Right lobe of liver (tissue), 6 donors: ENCODE measurements at regions not wholly inside any gene's neighbourhood (a gene's known extent, or its start where the extent isn't known, plus 50 kb on each side); places are given as distances from the start of the nearest gene placed in this dataset.
A peak's percentile ranks its signal among the peaks of the same experiment; 100 is the strongest.

Experiments used
- ATAC-seq, 4 donors: fragments of 200-7000 bp; cut with Tn5 transposase; one replicate each; pipeline ENCODE4 v1.9.1; 2020; ENCODE audit warnings: mild to moderate bottlenecking in 4 of 4, moderate library complexity in 4 of 4
- DNase-seq, 3 donors: peaks; one replicate each; pipeline ENCODE4 v3.0.0-alpha.2; 2020
- H3K27ac ChIP-seq, 3 donors: fragments of 200-600 bp; one replicate each; pipeline ENCODE4 v1.8.0; 2022
- H3K27me3 ChIP-seq, 2 donors: fragments of 200-600 bp; one replicate each; pipeline ENCODE4 v1.8.0; 2022
- H3K36me3 ChIP-seq, 4 donors: fragments of 200-600 bp; sonication (generic) in 1 of 4; one replicate each; pipeline versions ENCODE4 v1.5.1 to v1.8.0; 2017 to 2022; ENCODE audit warnings: control low read depth in 1 of 4
- H3K4me1 ChIP-seq, 4 donors: fragments of 200-600 bp; sonication (generic) in 1 of 4; one replicate each; pipeline versions ENCODE4 v1.5.1 to v1.8.0; 2017 to 2022; ENCODE audit warnings: control low read depth in 1 of 4
- H3K4me3 ChIP-seq, 3 donors: fragments of 200-600 bp; one replicate each; pipeline ENCODE4 v1.8.0; 2022
- H3K9me3 ChIP-seq, 4 donors: fragments of 200-600 bp; sonication (generic) in 1 of 4; one replicate each; pipeline versions ENCODE4 v1.5.1 to v1.8.0; 2017 to 2022; ENCODE audit warnings: control low read depth in 1 of 4
- POLR2A ChIP-seq: fragments of 450-650 bp; IDR thresholded peaks from one replicate; pipeline ENCODE4 v1.6.1; 2017; ENCODE audit warnings: antibody characterized with exemption, mild to moderate bottlenecking
- WGBS: methylation state at CpG from one replicate; pipeline ENCODE4 v1.1.6; 2018; ENCODE audit warnings: low coverage, low lambda C conversion rate; ENCODE audit not compliant: insufficient coverage; ENCODE audit errors: missing lambda C conversion rate; 5-methylcytosine and 5-hydroxymethylcytosine counted together
- intact Hi-C, 2 donors: fragments of 100-400 bp; cut with DNase I; formaldehyde crosslinking; loops; one replicate each; pipeline versions ENCODE4 v1.11.2 to v1.14.1; 2022
- TF ChIP-seq, protein P1 (sequence below), 4 donors: fragments of 200-600 bp in 3 of 4; fragments of 450-650 bp in 1 of 4; IDR thresholded peaks; one replicate each; pipeline versions ENCODE4 v1.5.1 to v1.8.0; 2016 to 2022; ENCODE audit warnings: antibody characterized with exemption in 4 of 4, mild to moderate bottlenecking in 2 of 4
- donor health status: DM: no; HTN: yes; CAD: no.
- donor health status: DM: no; HTN: no; CAD: no.
- donor health status: DM: no; HTN: no; CAD: no.
- donor health status: DM: no; HTN: yes; CAD: no.
- donor health status: DM: no; HTN: yes; CAD: no.

DNA sequence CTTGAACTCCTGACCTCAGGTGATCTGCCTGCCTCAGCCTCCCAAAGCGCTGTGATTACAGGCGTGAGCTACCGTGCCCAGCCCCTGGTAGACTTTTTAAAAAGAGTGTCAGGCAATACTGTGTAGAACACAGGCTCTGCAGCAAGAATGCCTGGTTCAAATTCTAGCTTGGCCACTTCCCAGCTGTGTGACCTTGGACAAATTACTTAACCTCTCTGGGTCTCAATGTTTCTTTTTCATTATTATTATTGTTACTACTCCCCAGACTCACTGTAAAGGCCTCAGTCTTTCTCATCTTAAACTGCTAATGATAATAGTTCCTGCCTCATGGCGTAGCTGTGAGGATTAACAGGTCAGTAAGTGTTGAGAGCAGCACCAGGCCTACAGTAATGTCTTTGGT, 114.3 kb downstream of the LITAF start:
- DNase-seq (peak in 1 of 3 donors; percentile 0), ATAC-seq (no peak)
- Histone ChIP-seq H3K9me3 (no peaks in the 10 kb centered on the region), H3K27ac (no peak overlapping the region), H3K4me1 (no peaks in the 10 kb centered on the region), H3K4me3 (no peak overlapping the region), H3K36me3 (no peaks in the 10 kb centered on the region), H3K27me3 (no peaks in the 10 kb centered on the region)
- 92% methylated on average over 4 of the region's 4 CpGs for WGBS
- intact Hi-C loops: no loop called here
- TF ChIP-seq POLR2A: no peak

DNA sequence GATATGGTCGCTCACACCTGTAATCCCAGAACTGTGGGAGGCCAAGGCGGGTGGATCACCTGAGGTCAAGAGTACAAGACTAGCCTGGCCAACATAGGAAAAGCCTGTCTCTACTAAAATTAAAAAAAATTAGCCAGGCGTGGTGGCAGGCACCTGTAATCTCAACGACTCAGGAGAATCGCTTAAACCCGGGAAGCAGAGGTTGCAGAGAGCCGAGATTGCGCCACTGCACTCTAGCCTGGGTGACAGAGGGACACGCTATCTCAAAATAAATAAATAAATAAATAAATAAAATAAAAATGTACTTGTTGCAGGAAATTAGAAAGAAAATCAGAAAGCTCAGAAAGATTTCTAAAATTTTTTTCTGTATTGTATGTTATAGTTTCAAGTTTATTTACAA, 113.9 kb downstream of the LITAF start:
- ATAC-seq (no peak), DNase-seq (peak in 1 of 3 donors; percentile 11)
- WGBS: 49% methylated on average over 9 of the region's 9 CpGs
- TF ChIP-seq, protein P1, sequence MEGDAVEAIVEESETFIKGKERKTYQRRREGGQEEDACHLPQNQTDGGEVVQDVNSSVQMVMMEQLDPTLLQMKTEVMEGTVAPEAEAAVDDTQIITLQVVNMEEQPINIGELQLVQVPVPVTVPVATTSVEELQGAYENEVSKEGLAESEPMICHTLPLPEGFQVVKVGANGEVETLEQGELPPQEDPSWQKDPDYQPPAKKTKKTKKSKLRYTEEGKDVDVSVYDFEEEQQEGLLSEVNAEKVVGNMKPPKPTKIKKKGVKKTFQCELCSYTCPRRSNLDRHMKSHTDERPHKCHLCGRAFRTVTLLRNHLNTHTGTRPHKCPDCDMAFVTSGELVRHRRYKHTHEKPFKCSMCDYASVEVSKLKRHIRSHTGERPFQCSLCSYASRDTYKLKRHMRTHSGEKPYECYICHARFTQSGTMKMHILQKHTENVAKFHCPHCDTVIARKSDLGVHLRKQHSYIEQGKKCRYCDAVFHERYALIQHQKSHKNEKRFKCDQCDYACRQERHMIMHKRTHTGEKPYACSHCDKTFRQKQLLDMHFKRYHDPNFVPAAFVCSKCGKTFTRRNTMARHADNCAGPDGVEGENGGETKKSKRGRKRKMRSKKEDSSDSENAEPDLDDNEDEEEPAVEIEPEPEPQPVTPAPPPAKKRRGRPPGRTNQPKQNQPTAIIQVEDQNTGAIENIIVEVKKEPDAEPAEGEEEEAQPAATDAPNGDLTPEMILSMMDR (IDR thresholded peaks at IDR 0.05): no peak
- no peak for TF ChIP-seq POLR2A
- Histone ChIP-seq H3K4me1 (no peaks in the 10 kb centered on the region), H3K36me3 (no peaks in the 10 kb centered on the region), H3K4me3 (no peak overlapping the region), H3K9me3 (no peaks in the 10 kb centered on the region), H3K27me3 (no peaks in the 10 kb centered on the region), H3K27ac (no peak overlapping the region)
- intact Hi-C loops: no loop called here

DNA sequence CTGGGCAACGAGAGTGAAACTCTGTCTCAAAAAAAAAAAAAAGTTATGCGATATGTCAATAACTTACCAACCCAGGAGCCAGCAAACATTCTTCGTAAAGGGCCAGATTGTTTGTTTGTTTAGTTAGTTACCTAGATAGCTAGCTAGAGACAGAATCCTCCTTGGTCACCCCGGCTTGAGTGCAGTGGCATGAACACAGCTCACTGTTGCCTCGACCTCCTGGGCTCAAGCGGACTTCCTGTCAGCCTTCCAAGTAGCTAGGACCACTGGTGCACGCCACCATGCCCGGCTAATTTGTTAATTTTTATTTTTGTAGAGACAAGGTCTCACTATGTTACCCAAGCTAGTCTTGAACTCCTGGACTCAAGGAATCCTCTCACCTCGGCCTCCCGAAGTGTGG, 113.0 kb downstream of the LITAF start:
- H3K4me3 ChIP-seq: no peak overlapping the region
- no peak overlapping the region for H3K27ac ChIP-seq
- no peaks in the 10 kb centered on the region for H3K27me3 ChIP-seq
- ATAC-seq: no peak
- intact Hi-C loops: no loop called here
- DNase-seq: peak in 1 of 3 donors; percentile 8
- H3K36me3 ChIP-seq: no peaks in the 10 kb centered on the region
- 73% methylated on average over 7 of the region's 10 CpGs for WGBS
- no peaks in the 10 kb centered on the region for H3K4me1 ChIP-seq
- TF ChIP-seq, protein P1 (IDR thresholded peaks at IDR 0.05): no peak
- no peak for TF ChIP-seq POLR2A
- no peaks in the 10 kb centered on the region for H3K9me3 ChIP-seq

DNA sequence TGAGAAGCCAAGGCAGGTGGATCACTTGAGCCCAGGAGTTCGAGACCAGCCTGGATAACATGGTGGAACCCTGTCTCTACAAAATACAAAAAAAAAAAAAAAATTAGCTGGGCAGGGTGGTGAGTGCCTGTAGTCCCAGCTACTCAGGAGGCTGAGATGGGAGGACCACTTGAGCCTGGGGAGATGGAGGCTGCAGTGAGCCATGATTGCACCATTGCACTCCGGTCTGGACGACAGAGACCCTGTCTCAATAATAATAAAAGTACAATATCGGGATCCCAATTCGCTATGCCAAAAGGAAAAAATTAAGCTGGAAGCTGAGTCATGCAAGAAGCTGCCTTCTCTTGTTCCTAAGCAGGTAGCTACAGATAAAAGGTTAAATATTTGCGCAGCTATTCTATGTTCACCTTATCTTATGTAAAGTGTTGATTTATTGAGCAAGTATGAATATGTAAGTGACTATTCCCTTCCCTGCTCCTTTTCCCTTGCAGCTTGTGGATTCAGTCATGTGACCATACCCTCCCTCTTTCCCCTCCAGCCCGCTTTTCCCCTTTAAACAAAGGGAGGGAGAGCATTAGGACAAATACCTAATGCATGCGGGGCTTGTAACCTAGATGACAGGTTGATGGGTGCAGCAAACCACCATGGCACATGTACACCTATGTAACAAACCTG, 112.0 kb downstream of the LITAF start:
- Histone ChIP-seq H3K27me3 (no peaks in the 10 kb centered on the region), H3K4me3 (no peak overlapping the region), H3K36me3 (no peaks in the 10 kb centered on the region), H3K4me1 (no peaks in the 10 kb centered on the region), H3K27ac (no peak overlapping the region), H3K9me3 (no peaks in the 10 kb centered on the region)
- peak in 1 of 3 donors; percentile 5 for DNase-seq
- no peak for ATAC-seq
- intact Hi-C loops: no loop called here
- TF ChIP-seq, protein P1 (IDR thresholded peaks at IDR 0.05): no peak
- no peak for TF ChIP-seq POLR2A
- WGBS: 79% methylated on average over 8 of the region's 8 CpGs

DNA sequence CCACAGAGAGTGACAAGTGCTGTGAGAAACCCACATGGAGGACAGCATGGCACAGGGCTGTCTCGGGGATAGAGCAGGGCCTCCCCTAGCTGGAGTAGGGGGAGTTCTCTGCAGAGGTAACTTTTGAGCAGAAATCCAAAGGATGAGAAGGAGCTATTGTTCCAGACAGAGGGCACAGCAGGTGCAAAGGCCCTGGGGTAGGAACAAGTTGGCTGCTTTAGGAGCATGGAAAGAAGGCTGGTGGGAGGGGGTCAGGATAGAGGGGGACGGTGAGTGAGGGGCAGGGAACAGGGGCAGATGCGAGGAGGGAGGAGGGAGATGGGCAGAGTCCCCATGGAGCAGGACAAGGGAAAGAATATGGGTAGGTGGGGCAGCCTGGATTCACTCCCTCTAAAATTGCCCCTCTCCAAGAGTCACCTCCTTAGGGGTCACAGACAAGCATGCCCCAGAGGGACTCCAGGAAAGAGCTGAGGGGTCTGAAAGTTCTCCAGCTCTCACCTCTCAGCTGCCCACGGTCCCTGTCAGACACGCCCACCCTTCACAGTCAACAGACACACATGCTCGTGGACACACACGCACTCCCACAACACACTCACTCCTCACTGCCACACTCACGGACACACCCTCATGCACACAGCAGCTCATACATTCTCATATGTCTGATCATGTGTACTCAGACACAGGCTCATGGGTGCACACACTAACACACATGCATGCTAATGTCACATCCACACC, 110.7 kb downstream of the LITAF start:
- TF ChIP-seq, protein P1 (IDR thresholded peaks at IDR 0.05): no peak
- TF ChIP-seq POLR2A: no peak
- Histone ChIP-seq H3K4me3 (no peak overlapping the region), H3K27me3 (no peaks in the 10 kb centered on the region), H3K9me3 (no peaks in the 10 kb centered on the region), H3K36me3 (no peaks in the 10 kb centered on the region), H3K4me1 (no peaks in the 10 kb centered on the region), H3K27ac (no peak overlapping the region)
- intact Hi-C loops: no loop called here
- WGBS: 77% methylated on average over 7 of the region's 8 CpGs
- peak in 1 of 4 donors; percentile 14 for ATAC-seq
- DNase-seq: peak in 1 of 3 donors; percentile 35
